CD4-positive, alpha-beta T cell treated with Interleukin-21 for 1 hour (primary cell): ENCODE measurements at regions not wholly inside any gene's neighbourhood (a gene's known extent, or its start where the extent isn't known, plus 50 kb on each side); places are given as distances from the start of the nearest gene placed in this dataset.

Experiments used
- DNase-seq: peaks from one replicate; pipeline ENCODE4 v3.0.0-alpha.2; 2020

- DNase-seq = no peak
These were observed 133.0 kb downstream of the ZDHHC21 start for GRCh38 chr9:14560194-14560593.

GRCh38 chr9:14554886-14555285 is 138.3 kb downstream of the ZDHHC21 start:
- DNase-seq = no peak

GRCh38 chr9:14547245-14548060 is 145.8 kb downstream of the ZDHHC21 start:
- no peak for DNase-seq

GRCh38 chr9:14546693-14547092 is 146.5 kb downstream of the ZDHHC21 start:
- no peak for DNase-seq

GRCh38 chr9:14542071-14542470 is 151.2 kb downstream of the ZDHHC21 start:
- no peak for DNase-seq

GRCh38 chr9:14538526-14538925 is 154.7 kb downstream of the ZDHHC21 start:
- DNase-seq = no peak

- DNase-seq = no peak
These were observed 157.9 kb downstream of the ZDHHC21 start for GRCh38 chr9:14535161-14535955.

GRCh38 chr9:14533867-14534640 is 159.2 kb downstream of the ZDHHC21 start:
- no peak for DNase-seq

GRCh38 chr9:14532456-14533115 is 160.6 kb downstream of the ZDHHC21 start:
- DNase-seq = no peak

- no peak for DNase-seq
These were observed 161.6 kb downstream of the ZDHHC21 start for GRCh38 chr9:14531341-14532269.

- DNase-seq = no peak
These were observed 162.4 kb downstream of the ZDHHC21 start for GRCh38 chr9:14530841-14531240.

- DNase-seq = no peak
These were observed 162.9 kb downstream of the ZDHHC21 start for GRCh38 chr9:14530366-14530765.

GRCh38 chr9:14529629-14530028 is 163.6 kb downstream of the ZDHHC21 start:
- no peak for DNase-seq

GRCh38 chr9:14529054-14529453 is 164.2 kb downstream of the ZDHHC21 start:
- no peak for DNase-seq

- no peak for DNase-seq
These were observed 166.7 kb downstream of the ZDHHC21 start for GRCh38 chr9:14526504-14526903.

GRCh38 chr9:14525856-14526255 is 167.4 kb downstream of the ZDHHC21 start:
- no peak for DNase-seq

GRCh38 chr9:14524873-14525515 is 168.2 kb downstream of the ZDHHC21 start:
- no peak for DNase-seq

GRCh38 chr9:14523545-14523944 is 169.7 kb downstream of the ZDHHC21 start:
- DNase-seq = no peak

GRCh38 chr9:14522627-14523379 is 170.4 kb downstream of the ZDHHC21 start:
- no peak for DNase-seq

- no peak for DNase-seq
These were observed 172.9 kb downstream of the ZDHHC21 start for GRCh38 chr9:14520341-14520740.
